HG02763 (cell line): ENCODE measurements at regions not wholly inside any gene's neighbourhood (a gene's known extent, or its start where the extent isn't known, plus 50 kb on each side); places are given as distances from the start of the nearest gene placed in this dataset.

ENCODE experiments used
- ATAC-seq: cut with Tn5 transposase; IDR thresholded peaks from one replicate; pipeline ENCODE4 v1.9.1; 2021; ENCODE audit warnings: mild to moderate bottlenecking, moderate library complexity; ENCODE audit not compliant: unreplicated experiment

DNA sequence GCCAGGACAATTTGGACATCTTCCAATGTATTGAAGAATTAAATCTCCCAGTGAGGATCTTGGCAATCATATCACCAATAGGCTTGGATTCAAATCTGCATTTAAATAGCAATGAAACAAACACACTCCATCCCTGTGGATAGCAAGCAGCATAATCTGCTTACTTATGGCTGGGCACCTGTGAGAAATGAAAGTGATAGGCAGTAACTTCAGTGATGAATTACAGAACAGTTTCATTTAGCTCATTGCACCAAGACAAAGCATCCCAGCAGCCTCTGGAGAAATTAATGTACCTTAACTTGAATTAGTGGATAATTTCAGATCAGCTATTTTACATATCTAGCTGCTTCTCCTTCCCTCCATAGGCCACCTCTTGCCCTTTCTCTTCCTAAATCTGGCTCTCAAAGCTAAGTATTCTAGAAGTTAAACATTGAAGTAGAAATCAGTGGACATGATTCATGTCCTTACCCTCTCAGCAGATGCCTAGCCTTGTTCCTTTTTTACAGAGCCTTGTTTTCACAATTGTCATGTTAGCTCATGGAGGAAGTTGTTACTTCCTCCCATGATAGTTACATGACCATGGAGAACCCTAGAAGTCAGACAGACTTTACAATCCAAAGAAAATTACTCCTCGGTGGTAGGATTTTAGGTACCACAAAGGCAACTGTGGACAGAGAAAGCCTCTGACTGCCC, 88.5 kb upstream of the TACR1 start:
- ATAC-seq, result peak; percentile 69

- ATAC-seq, result no peak
These were observed 85.0 kb upstream of the TACR1 start for GRCh38 chr2:75284345-75284744.

DNA sequence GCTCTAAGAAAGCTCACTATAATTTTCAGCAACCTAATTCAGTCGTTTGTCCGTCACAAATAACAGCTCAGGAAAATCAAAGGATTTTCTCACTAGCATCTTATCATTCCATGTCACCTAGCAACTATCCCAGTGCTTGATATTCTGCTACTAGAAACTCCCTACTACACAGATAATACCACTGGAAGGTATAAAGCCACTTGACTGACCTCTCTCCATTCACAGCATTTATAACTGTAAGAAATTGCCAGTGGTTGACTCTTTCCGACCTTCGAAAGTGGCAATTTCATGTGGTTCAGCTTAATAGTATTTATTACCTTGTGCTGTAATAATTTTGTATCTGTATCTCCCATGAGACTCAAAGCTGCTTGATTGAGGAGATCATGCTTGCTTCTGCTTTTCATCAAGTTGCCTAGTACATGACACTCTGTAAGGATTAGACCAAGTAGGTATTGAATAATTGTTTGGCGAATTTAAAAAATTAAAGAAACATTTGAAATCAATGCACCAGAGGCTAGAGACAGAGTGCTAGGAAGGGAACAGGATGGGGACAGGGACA, 79.6 kb upstream of the TACR1 start:
- no peak for ATAC-seq

DNA sequence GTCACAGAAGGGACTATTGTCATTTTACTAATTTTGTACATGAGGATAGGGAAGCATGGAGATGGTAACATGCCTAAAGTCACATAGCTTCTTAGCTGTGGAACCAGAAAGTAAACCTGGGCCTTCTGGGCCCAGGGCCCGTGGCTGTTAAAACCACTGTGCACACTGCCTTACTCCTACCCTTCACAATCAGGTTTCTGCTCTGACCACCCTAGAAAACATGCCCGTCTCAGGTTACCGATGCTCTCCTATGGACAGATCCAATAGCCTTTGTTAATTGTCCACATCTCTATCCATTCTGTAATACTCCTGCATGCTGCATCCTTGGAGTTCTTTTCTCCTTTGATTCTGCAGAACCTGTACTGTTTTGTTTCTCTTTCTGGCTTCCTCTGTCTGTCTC, 79.0 kb upstream of the TACR1 start:
- no peak for ATAC-seq

DNA sequence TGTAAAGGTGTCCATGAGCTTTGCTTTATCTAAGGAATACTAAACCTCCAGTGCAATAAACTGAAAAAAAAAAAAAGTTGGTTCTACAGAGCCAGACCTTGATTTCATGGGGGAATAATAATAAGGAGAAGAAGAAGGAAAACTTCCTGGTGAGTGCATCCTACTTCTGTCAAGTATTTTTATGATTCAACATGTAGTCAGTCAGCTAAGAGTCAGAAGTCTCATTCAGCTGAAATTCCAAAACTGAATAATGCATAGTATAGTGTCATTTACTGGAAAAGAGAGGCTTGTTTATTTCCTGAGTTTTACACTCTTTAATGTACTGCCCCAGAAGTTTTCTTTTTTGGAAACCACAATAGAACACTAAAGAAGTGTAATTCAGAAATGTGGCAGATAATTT, 77.8 kb upstream of the TACR1 start:
- no peak for ATAC-seq

DNA sequence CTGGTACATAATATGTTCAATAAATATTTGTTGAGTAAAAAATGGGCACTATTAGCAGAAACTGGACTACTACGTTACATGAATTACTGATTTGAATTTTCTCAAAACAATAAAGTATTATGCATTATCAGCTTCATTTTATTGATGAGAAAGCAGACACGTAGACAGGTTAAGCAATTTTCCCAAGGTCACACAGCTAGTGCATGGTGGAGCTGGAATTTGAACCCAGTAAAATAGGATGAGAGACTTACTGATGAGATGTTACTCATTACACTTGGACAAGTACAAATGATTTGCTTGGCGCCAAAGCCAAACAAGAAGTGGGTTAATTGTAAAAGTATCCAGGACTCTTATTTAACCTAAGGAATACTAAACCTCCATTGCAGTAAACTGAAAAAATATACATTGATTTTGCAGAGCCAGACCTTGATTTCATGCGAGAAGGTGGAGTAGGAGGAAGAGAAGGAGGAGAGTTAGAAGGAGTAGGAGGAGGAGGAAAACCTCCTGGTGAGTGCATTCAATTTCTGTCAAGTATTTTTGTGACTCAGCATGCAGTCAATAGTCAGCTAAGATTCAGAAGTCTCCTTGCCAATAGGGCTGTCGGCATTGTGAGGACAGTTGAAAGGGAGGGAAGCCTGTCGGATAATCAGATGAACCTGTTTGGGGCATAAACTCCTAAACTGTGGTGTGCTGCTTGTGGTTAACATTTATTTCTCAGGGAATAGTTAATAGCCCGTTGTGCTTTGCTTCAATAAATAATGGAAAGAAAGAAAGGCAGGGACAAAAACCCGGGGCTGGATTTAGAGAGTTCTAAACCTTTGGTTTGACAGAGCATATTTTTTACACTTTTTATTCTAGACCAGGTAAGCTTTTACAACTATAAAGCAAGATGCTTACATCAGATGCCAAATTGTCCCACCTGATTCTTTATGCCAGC, 77.0 kb upstream of the TACR1 start:
- ATAC-seq, result no peak

GRCh38 chr2:75274936-75275335, 75.6 kb upstream of the TACR1 start:
- no peak for ATAC-seq

GRCh38 chr2:75268112-75268511, 68.8 kb upstream of the TACR1 start:
- ATAC-seq, result no peak

DNA sequence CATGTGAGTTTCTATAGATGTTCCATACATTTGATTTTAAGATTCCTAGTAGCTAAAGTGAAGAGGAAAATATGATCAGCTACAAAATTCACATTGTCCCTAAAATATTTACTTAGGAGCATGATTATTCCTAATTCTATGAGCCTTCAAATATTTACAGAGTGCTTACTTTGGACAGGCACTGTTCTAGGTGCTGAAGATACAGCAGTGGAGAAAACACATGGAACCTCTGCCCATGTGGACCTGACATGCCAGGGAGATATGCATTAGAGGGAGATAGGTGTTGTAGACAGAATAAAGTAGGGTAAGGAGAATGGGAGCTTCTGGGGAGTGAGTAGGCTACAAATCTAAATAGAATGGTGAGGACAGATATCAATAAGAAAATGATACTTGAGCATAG, 62.6 kb upstream of the TACR1 start:
- ATAC-seq, result no peak

DNA sequence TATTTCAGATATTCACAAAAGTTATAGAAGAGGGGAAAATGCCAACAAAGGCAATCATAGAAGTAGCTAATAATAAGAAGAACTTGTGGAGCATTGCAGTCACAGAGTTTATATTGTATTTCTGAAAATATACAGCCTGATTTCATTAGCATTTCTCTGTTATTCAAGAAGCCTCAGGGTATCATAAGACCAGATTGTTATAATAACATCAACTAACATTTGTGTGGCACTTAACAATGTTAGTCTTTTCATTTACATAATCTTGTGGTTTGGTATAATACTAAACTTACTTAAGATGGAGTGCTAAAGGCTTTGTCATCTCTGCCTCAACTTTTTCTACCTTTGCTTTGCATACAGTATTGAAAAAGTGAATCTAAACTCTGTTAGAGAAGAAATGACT, 61.6 kb upstream of the TACR1 start:
- ATAC-seq, result no peak

- ATAC-seq, result no peak
These were observed 59.3 kb upstream of the TACR1 start for GRCh38 chr2:75258620-75259019.

DNA sequence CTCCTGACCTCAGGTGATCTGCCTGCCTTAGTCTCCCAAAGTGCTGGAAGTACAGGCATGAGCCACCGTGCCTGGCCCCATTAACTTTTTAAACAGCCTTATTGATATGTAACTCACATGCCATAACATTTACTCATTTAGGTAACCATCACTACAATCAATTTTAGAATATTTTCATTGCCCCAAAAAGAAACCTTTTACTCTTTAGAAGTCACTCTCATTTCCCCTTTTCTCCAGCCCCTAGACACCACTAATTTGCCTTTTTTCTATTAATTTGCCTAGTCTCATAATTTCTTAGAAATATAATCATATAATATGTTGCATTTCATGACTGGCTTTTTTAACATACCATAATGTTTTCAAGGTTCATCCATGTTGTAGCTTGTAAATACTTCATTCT, 57.2 kb upstream of the TACR1 start:
- no peak for ATAC-seq

- ATAC-seq, result no peak
These were observed 54.2 kb upstream of the TACR1 start for GRCh38 chr2:75253526-75253925.

DNA sequence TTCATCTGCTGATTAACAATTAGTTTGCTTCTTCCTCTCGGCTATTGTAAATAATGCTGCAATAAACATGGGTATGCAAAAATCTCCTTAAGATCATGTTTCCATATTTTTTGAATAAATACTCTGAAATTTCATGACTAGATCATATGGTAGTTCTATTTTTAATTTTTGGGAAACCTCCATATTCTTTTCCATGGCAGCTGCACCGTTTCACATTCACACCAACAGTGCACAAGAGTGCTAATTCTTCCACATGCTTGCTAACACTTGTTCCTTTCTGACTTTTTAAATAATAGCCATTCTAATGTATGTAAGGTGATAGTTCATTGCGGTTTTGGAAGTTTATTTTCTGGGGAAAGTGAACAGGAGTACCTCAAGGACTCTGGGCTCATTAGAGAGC, 52.6 kb upstream of the TACR1 start:
- ATAC-seq, result no peak
